WTC11 (cell line): ENCODE measurements at regions not wholly inside any gene's neighbourhood (a gene's known extent, or its start where the extent isn't known, plus 50 kb on each side); places are given as distances from the start of the nearest gene placed in this dataset.

Experiments used
- ATAC-seq: fragments of 200-7000 bp; cut with Tn5 transposase; 2 replicates; pipeline ENCODE4 v1.10.0; 2021; ENCODE audit warnings: mild to moderate bottlenecking, moderate library complexity
- CTCF ChIA-PET: fragments of 300-600 bp; sonication (Branson Sonifier 250); formaldehyde crosslinking; loops from one replicate; lab custom pipeline; 2021; ENCODE audit warnings: antibody characterized with exemption; lab: Charles Lee
- POLR2A ChIA-PET: fragments of 350-600 bp; sonication (Branson Sonifier 250); formaldehyde crosslinking; loops from one replicate; lab custom pipeline; 2021; ENCODE audit warnings: antibody characterized with exemption; lab: Charles Lee
- DNase-seq: peaks from one replicate; pipeline ENCODE4 v3.0.0; 2021; ENCODE audit warnings: low spot score
- H3K27ac Mint-ChIP-seq: 2 replicates; pipeline ENCODE4 v1.8.0; 2021; ENCODE audit warnings: mixed read lengths
- H3K27me3 Mint-ChIP-seq: 2 replicates; pipeline ENCODE4 v1.8.0; 2021; ENCODE audit warnings: low read depth, mild to moderate bottlenecking, moderate library complexity, mixed read lengths
- H3K36me3 Mint-ChIP-seq: 2 replicates; pipeline ENCODE4 v1.8.0; 2021; ENCODE audit warnings: mixed read lengths
- H3K4me1 Mint-ChIP-seq: 2 replicates; pipeline ENCODE4 v1.8.0; 2022; ENCODE audit warnings: mixed read lengths
- H3K4me3 Mint-ChIP-seq: 2 replicates; pipeline ENCODE4 v1.8.0; 2021; ENCODE audit warnings: mild to moderate bottlenecking, moderate library complexity, mixed read lengths
- H3K9me3 Mint-ChIP-seq: 2 replicates; pipeline ENCODE4 v1.8.0; 2021; ENCODE audit warnings: mixed read lengths
- ATF2 ChIP-seq: sonication (generic); formaldehyde crosslinking; IDR thresholded peaks from 2 replicates; pipeline ENCODE4 v1.8.1; 2022; ENCODE audit warnings: low read depth, missing genetic modification reagents, borderline replicate concordance
- CDX4 ChIP-seq: fragments of 250-450 bp; sonication (Bioruptor Pico); IDR thresholded peaks from 2 replicates; pipeline ENCODE4 v1.9.0; 2021; ENCODE audit warnings: moderate library complexity, mild to moderate bottlenecking, inconsistent platforms, borderline replicate concordance
- CTCF ChIP-seq: fragments of 200-600 bp; IDR thresholded peaks from 2 replicates; pipeline ENCODE4 v1.8.0; 2022; ENCODE audit warnings: antibody characterized with exemption
- E2F5 ChIP-seq: sonication (generic); formaldehyde crosslinking; IDR thresholded peaks from 2 replicates; pipeline ENCODE4 v1.8.1; 2022; ENCODE audit warnings: mild to moderate bottlenecking, moderate library complexity, missing genetic modification reagents
- ERG ChIP-seq: fragments of 250-450 bp; sonication (Bioruptor Pico); IDR thresholded peaks from 2 replicates; pipeline ENCODE4 v1.8.0; 2021; ENCODE audit warnings: mild to moderate bottlenecking
- ESRRA ChIP-seq: sonication (generic); formaldehyde crosslinking; IDR thresholded peaks from 2 replicates; pipeline ENCODE4 v1.8.1; 2022; ENCODE audit warnings: mild to moderate bottlenecking, missing genetic modification reagents, borderline replicate concordance
- FOXK1 ChIP-seq: sonication (generic); formaldehyde crosslinking; IDR thresholded peaks from 2 replicates; pipeline ENCODE4 v1.8.0; 2022; ENCODE audit warnings: mild to moderate bottlenecking, moderate library complexity, missing genetic modification reagents
- GABPB1 ChIP-seq: sonication (generic); formaldehyde crosslinking; IDR thresholded peaks from 2 replicates; pipeline ENCODE4 v1.8.1; 2023; ENCODE audit warnings: mild to moderate bottlenecking, missing genetic modification reagents
- GTF2I ChIP-seq: fragments of 250-450 bp; sonication (Bioruptor Pico); conservative IDR thresholded peaks from 2 replicates; pipeline ENCODE4 v1.4.0; 2021; ENCODE audit warnings: mild to moderate bottlenecking
- NFYB ChIP-seq: sonication (generic); formaldehyde crosslinking; conservative IDR thresholded peaks from 2 replicates; pipeline ENCODE4 v1.8.0; 2022; ENCODE audit warnings: low read depth, missing genetic modification reagents
- NR1H2 ChIP-seq: sonication (generic); formaldehyde crosslinking; IDR thresholded peaks from 2 replicates; pipeline ENCODE4 v1.9.0; 2021; ENCODE audit warnings: mild to moderate bottlenecking, moderate library complexity, missing genetic modification reagents
- NR3C1 ChIP-seq: sonication (generic); formaldehyde crosslinking; conservative IDR thresholded peaks from 2 replicates; pipeline ENCODE4 v1.8.1; 2023; ENCODE audit warnings: low read depth, mild to moderate bottlenecking, missing genetic modification reagents
- PREB ChIP-seq: sonication (generic); formaldehyde crosslinking; IDR thresholded peaks from 2 replicates; pipeline ENCODE4 v1.8.1; 2022; ENCODE audit warnings: mild to moderate bottlenecking, missing genetic modification reagents, moderate library complexity, borderline replicate concordance
- RELA ChIP-seq: sonication (generic); formaldehyde crosslinking; IDR thresholded peaks from 2 replicates; pipeline ENCODE4 v1.8.1; 2022; ENCODE audit warnings: missing genetic modification reagents, mild to moderate bottlenecking, borderline replicate concordance
- SOX15 ChIP-seq: fragments of 250-450 bp; sonication (Bioruptor Pico); IDR thresholded peaks from 2 replicates; pipeline ENCODE4 v1.9.0; 2021; ENCODE audit warnings: mild to moderate bottlenecking
- USF1 ChIP-seq: sonication (generic); formaldehyde crosslinking; IDR thresholded peaks from 2 replicates; pipeline ENCODE4 v1.8.0; 2022; ENCODE audit warnings: mild to moderate bottlenecking, missing genetic modification reagents
- USF2 ChIP-seq: sonication (generic); formaldehyde crosslinking; IDR thresholded peaks from 2 replicates; pipeline ENCODE4 v1.8.1; 2023; ENCODE audit warnings: mild to moderate bottlenecking, missing genetic modification reagents, moderate library complexity
- ZNF281 ChIP-seq: sonication (generic); formaldehyde crosslinking; IDR thresholded peaks from 2 replicates; pipeline ENCODE4 v1.8.0; 2023; ENCODE audit warnings: mild to moderate bottlenecking, missing genetic modification reagents
- ZNF317 ChIP-seq: sonication (generic); formaldehyde crosslinking; IDR thresholded peaks from 2 replicates; pipeline ENCODE4 v1.8.1; 2023; ENCODE audit warnings: low read depth, mild to moderate bottlenecking, moderate library complexity, missing genetic modification reagents, borderline replicate concordance

- TF ChIP-seq E2F5 (CRISPR knock-in tag) = no peak
- TF ChIP-seq USF2 = peak; percentile 49; the same call in 1 of the 2 replicates
- no peak for TF ChIP-seq SOX15 (CRISPR knock-in tag)
- TF ChIP-seq GTF2I (CRISPR knock-in tag) = no peak
- no peak for TF ChIP-seq CDX4 (CRISPR knock-in tag)
- peak; percentile 92 for TF ChIP-seq CTCF
These were observed 56.4 kb downstream of the ZFP36L2 start (continued) for GRCh38 chr2:43169987-43170386.

- H3K4me3 Mint-ChIP-seq = no peak overlapping the region
- no peaks in the 10 kb centered on the region; the same call in none of the 2 replicates for H3K27me3 Mint-ChIP-seq
- DNase-seq (no peak), ATAC-seq (no peak)
- CTCF ChIA-PET = interaction anchor here (0.9 to 4.6 kb wide), 27 partner anchors 10 to 369 kb away, joined by 3 to 50 read pairs (median 7); partner anchors contain the start of gene ZFP36L2
- POLR2A ChIA-PET = interaction anchor here (0.9 kb wide), 1 partner anchor 11 kb away, joined by 3 read pairs; no protein-coding TSS in a partner anchor
- peaks cover 7% of the 10 kb centered on the region for H3K36me3 Mint-ChIP-seq
- peaks cover 4% of the 10 kb centered on the region; the same call in 1 of the 2 replicates for H3K9me3 Mint-ChIP-seq
- no peak overlapping the region for H3K27ac Mint-ChIP-seq
- TF ChIP-seq FOXK1 (CRISPR knock-in tag) (no peak), NR3C1 (no peak), RELA (CRISPR knock-in tag) (no peak; the same call in 1 of the 2 replicates), GABPB1 (no peak), NFYB (CRISPR knock-in tag) (no peak), ESRRA (no peak), NR1H2 (CRISPR knock-in tag) (no peak), ZNF281 (CRISPR knock-in tag) (no peak)
- H3K4me1 Mint-ChIP-seq = peaks cover 27% of the 10 kb centered on the region
These were observed 57.1 kb downstream of the ZFP36L2 start for GRCh38 chr2:43169099-43169945.

GRCh38 chr2:43168016-43168369, 58.4 kb downstream of the ZFP36L2 start:
- Mint-ChIP-seq H3K4me3 (no peak overlapping the region), H3K4me1 (peaks cover 23% of the 10 kb centered on the region), H3K27ac (no peak overlapping the region), H3K9me3 (no peaks in the 10 kb centered on the region), H3K27me3 (no peaks in the 10 kb centered on the region), H3K36me3 (no peaks in the 10 kb centered on the region)
- CTCF ChIA-PET = interaction anchor here (0.9 to 4.6 kb wide), 7 partner anchors 11 to 279 kb away, joined by 3 to 50 read pairs (median 7); no protein-coding TSS in a partner anchor
- POLR2A ChIA-PET = no interaction called here
- DNase-seq = no peak
- ATAC-seq = no peak
- TF ChIP-seq ATF2 (CRISPR knock-in tag) (no peak), ZNF317 (CRISPR knock-in tag) (no peak), PREB (CRISPR knock-in tag) (no peak), ERG (CRISPR knock-in tag) (no peak), USF1 (CRISPR knock-in tag) (no peak)
